Frontal cortex (tissue), 3 donors: ENCODE measurements at regions not wholly inside any gene's neighbourhood (a gene's known extent, or its start where the extent isn't known, plus 50 kb on each side); places are given as distances from the start of the nearest gene placed in this dataset.

Experiments
- DNase-seq, 2 donors: peaks; one replicate each; pipeline ENCODE4 v3.0.0; 2012; ENCODE audit warnings: low spot score in 2 of 2
- FAIRE-seq: peaks from 2 replicates; lab custom pipeline; 2012; peaks lifted over from hg19 to GRCh38; lab: Jason Lieb, UNC
- donor health status: control.
- donor health status: control.
- donor health status: control.

DNA sequence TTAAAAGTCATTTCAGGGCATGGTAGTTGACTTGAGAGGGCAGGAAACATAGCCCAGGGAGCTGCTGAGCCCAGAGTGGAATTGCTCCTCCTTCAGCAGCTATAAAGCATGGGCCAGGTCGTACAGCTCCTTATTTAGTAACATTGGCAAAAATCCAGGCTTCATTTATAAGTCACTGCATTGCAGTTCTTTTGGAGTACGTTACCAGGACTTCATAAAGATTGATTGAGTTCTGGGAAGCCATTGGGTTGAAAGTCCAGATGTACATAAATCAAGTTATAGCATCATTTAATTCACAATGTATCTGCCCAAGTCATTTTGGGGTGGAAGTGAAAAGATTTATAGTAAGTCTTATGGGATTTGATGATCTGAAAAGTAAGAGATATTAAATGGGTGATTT lies 53.0 kb upstream of the ANKEF1 start:
- no peak for FAIRE-seq
- DNase-seq: no peak

DNA sequence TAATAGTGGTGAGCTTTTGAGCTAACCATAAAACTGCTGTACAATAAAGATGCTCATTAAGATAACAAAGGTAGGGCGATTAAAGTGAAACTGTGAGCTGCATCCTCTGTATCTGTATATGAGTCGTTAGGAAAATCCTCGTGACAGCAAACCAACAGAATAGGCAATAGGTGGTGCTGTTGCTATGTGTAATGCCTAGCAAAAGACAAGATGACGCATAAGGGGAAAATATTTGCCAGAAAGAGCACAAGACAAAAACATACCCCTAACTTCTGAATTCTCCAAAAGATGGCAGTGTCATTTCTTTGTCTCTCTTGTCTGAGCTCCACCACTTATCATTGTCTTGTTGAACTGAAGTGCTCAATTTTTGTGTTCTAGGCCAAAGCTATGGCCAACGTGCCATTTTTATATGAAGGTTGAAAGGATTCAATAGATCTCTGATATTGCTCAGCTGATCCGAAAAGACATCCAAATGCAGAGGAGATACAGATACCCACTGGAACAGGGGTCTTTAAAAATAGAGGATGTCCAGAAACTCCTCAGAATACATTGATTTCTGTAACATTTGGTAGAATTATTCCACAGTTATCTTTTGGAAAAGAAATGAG lies 56.3 kb upstream of the ANKEF1 start:
- FAIRE-seq: peak; percentile 90

DNA sequence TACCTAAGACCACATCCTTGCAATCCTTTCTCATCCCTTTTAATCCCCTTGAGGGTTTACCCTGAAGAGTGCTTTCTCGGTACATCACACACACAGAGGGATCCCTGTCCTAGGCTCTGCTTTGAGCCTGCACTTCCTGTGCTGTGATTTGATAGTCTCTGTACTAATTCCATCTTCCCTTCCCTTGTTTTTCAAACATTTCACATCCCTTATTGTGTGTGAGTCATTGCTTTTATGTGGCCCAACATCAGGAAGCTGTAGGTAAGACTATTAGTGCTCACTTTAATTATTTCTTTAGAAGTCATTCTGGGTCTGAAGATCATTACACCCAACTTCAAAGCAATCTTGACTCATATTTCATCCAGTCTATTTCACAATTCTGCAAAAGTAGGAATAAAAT lies 57.2 kb upstream of the ANKEF1 start:
- FAIRE-seq: no peak
- DNase-seq: no peak

More for the DNA sequence above, 56.3 kb upstream of the ANKEF1 start:
- DNase-seq: peak; percentile 42 to 67

DNA sequence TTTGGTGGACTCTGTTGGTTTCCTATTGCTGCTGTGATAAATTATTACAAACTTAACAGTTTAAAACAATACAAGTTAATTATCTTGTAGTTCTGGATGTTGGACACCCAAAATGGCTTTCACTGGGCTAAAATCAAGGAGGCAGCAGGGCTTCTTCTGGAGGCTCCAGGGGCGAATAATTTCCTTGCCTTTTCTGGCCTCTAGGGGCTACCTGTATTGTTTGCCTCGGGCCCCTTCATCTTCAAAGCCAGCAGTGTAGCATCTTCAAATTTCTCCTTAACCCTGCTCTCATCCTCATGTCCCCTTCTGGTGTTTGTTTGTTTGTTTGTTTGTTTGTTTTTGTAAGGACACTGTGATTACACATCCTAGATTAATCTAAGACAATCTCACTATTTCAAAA lies 60.5 kb upstream of the ANKEF1 start:
- FAIRE-seq (no peak), DNase-seq (no peak)

DNA sequence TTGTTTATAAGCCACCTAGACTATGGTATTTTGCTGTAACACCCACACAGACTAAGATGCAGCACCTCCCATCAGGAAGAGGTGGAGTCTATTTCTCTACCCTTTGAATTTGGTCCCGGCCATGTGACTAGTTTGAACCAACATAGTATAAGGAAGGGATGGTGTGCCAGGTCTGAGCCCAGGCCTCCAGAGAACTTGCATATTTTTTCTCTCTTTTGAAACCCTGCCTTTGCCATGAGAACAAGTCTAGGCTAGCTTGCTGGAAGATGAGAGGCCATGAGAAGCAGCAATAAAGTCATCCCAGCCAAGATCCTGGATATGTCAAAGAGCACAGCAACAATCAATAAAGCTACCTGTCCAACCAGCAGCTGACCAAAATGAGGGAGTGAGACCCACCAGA lies 63.0 kb upstream of the ANKEF1 start:
- FAIRE-seq (no peak), DNase-seq (no peak)

DNA sequence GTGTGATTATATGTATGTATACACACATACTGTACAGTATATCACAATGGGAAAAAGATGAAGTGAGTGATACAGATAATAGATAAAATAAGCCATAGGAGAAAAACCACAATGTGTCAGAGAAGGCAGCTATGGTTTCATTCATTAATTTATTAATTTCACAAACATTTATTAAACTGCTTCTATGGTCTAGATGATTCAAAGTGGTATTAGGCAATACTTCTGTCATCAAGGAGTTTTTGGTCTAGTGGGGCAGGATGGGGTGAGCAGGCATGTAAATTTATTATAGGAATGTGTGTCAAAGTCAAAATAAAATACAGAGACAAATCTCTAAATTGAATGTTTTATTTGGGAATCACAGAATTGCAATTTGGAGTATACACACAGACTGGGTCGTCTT lies 65.2 kb upstream of the ANKEF1 start:
- FAIRE-seq (no peak), DNase-seq (no peak)

DNA sequence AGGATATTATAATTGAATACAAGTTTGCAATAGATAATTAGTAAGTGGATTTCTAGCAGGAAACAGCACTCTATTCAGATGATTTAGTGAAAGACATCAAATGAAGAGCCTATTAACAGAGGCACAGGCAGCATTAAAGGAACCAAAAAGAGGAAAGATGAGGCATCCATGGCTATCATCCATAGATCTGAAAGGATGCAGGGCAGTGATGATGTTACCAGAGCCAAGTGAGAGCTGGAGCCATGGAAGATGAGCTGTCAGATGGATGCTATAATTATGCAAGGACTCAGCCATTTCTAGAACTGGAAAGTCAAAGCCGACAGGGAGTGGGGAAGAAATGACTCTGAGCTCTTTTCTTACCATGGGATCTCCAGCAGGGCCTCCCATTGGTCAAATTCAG lies 66.8 kb upstream of the ANKEF1 start:
- no peak for DNase-seq
- no peak for FAIRE-seq

DNA sequence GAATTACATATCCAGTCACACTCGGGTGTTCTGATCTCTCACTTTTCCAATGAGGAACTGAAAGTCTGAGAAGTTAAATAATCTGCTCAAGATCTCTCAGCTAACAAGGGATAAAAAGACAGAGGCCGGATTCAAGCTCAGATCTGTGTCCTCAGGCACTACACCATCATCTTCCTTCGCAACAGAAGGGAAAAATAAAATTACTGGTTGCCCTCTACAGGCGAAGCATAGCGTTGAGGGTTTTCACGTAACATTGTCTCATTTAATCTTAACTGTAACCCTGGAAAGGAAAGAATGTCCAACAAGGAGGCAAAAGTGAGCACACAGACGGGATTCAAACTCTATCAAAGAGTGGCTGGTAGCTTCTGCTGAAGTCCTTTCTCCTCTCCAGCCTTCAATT lies 67.8 kb upstream of the ANKEF1 start:
- FAIRE-seq (no peak), DNase-seq (peak in 1 of 2 donors; percentile 12)

DNA sequence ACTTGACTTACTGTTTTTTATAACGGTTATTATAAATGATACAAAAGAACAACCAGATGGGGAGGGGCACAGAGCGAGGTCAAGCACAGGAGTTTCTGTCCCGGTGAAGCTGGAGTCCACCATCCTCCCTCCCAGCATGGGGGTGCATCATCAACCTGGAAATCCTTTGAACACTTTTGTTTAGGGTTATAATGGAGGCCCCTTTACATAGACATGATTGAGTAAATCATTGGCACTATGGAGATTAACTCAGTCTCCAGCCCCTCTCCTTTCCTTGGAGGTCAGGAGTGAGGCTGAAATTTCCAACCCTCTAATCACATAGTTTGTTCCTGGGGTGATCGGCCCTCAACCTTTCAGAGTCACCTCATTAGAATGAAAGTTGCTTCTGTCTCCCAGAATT lies 71.8 kb upstream of the ANKEF1 start:
- FAIRE-seq (no peak), DNase-seq (no peak)

DNA sequence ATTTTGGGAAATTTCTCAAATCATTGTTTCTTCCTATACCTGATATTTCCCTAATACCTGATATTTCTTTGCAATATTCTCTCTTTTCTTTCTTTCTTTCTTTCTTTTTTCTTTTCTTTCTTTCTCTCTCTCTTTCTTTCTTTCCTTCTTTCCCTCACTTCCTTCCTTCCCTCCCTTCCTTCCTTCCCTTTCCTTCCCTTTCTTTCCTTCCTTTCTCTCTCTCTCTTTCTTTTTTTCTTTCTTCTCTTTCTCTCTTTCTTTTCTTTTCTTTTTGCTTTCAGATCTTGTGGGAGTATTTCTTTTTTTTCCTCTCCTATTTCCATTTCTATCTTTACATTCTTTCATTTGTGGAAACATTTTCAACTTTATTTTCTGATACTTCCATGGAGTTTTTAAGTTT lies 76.1 kb upstream of the ANKEF1 start:
- no peak for FAIRE-seq

DNA sequence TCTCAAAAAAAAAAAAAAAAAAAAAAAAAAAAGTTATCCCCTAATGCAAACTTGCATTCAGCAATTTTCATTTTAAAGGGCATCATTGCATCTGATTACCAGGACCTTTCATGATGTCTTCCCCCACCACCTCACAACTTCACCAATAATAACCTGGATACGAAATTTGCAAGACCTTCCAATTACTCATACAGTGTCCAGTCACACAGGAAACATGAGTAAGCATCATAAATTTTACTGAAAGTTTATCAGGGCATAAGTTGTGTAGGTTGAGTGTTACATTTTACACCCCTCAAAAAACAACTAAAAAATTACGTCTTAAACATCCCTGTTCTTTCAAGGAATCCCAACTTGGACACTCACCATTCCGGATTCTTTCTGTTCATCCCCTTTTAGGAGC lies 79.1 kb upstream of the ANKEF1 start:
- DNase-seq: no peak
- no peak for FAIRE-seq

More for the DNA sequence above, 76.1 kb upstream of the ANKEF1 start:
- no peak for DNase-seq

DNA sequence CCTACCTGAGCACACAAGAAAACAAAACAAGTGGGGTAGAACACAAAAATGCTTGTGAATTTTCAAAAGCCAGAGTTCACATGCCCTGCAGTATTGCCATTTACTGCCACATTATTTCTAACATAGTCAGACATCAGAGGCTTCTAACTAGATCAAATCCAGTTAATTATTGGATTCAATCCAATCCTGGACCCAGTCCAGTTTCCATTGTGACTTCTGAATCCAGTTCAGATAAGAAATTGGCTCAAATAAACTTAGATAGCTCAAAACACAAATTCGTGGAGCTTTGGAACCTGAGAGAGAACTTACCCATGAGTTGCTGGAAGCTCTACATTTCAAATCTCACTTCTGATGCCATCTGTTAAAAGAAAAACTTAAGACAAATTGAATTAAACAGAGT lies 85.2 kb upstream of the ANKEF1 start:
- DNase-seq (no peak), FAIRE-seq (no peak)

DNA sequence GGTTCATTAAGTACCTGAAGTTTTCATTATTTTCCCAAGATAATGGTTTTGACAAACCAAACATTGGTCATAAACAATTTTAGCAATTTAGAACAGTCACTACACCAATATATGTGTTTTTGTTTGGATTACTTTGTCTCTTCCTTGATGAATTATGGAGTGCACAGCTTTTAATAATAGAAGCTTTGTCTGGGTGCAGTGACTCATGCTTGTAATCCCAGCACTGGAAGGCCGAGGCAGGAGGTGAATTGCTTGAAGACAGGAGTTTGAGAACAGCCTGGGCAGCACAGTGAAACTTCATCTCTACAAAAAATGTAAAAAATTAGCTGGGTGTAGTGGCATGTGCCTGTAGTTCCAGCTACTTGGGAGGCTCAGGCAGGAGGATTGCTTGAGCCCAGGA lies 89.4 kb upstream of the ANKEF1 start:
- FAIRE-seq (no peak), DNase-seq (no peak)

DNA sequence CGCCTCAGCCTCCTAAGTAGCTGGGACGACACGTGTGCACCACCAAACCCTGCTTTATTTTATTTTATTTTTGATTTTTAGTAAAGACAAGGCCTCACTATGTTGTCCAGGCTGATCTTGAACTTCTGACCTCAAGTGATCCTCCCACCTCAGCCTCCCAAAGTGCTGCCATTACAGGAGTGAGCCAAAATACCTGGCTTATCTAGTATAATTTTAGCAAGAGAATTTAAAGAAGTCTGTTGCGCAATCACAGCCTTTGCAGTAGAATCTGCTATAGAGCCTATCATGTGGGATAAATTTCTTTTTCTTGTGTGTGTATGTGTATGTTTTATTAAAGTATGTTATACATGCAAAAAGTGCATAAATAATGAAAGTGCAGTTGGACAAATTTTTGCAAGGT lies 92.1 kb upstream of the ANKEF1 start:
- no peak for DNase-seq
- FAIRE-seq: no peak

DNA sequence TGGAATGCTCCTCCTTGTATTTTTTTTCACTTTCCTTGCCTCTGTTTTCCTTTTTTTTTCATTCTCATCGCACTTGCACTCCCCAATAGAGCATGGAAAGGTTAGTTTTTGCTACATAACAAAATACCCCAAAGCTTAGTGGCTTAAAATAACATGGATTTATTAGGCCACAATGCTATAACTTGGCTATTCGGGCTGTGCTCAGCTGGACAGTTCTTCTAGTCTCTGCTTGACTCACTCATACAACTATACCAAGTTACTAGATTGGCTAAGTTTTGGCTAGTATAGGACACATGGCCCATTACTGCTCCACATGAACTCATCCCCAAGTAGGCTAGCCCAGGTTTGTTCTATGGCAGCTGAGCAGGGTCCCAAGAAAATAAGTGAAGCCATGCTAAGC lies 94.5 kb upstream of the ANKEF1 start:
- DNase-seq: no peak
- FAIRE-seq: no peak

DNA sequence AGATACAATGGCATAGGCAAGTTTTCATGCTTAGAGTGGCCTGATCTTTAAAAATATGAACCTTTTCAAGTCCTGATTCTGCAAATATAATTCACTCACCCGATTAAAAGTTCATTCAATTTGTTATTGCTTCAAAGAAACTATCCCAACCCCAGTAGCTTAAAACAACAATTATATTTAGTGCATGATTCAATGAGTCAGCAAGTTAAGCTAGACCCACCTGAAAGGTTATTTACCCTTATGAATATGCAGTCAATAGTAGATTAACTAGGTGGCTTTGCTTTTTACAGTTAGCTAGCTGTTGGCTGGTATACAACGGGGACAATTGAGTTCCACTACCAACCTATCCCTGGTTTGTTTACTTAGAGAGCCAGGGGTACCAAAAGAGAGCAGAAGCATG lies 95.6 kb upstream of the ANKEF1 start:
- FAIRE-seq: no peak
- DNase-seq: no peak

DNA sequence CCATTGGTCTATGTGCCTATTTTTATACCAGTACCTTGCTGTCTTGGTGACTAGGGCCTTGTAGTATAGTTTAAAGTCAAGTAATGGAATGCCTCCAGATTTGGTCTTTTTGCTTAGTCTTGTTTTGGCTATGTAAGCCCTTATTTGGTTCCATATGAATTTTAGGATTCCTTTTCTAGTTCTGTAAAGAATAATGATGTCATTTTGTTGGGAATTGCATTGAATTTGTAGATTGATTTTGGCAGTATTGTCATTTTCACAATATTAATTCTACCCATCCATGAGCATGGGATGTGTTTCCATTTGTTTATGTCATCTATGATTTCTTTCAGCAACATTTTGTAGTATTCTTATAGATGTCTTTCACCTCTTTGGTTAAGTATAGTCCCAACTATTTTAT lies 96.4 kb upstream of the PAK5 start:
- FAIRE-seq (no peak), DNase-seq (no peak)

DNA sequence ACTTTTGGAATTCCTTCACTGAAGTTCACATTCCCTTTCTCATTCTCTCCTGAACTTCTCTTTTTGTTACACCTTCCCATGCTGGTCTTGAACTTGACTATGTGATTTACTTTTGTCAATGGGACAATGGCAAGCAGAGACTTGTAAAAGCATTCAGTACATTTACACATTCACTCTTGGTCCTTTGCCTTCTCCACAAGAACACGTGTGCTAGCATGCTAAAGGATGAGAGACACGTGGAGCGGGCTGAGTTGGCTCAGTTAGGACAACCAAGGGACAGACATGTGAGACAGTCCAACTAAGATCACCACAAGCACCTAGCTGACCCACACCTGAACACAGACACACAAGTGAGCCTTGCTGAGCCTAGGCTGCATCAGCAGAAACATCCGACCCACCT lies 91.3 kb upstream of the PAK5 start:
- no peak for FAIRE-seq
- no peak for DNase-seq

DNA sequence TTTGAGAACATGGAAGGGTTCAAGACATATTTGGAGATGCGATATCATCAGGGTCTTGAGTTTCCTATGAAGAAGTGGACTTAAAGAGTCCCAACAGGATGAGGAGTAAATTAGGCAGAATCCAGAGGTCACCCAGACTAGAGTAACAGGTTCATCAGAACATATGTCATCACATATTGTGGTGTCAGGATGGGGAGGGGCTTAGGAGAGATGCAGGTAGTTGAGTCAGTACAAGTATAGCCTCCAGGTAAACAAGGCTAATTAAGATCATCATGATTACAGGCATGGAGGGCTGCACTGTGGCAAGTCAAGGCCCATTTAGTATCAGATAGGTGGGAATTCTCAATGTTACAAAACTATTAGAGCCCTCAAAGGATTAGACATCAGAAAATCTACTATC lies 90.1 kb upstream of the PAK5 start:
- no peak for FAIRE-seq

DNA sequence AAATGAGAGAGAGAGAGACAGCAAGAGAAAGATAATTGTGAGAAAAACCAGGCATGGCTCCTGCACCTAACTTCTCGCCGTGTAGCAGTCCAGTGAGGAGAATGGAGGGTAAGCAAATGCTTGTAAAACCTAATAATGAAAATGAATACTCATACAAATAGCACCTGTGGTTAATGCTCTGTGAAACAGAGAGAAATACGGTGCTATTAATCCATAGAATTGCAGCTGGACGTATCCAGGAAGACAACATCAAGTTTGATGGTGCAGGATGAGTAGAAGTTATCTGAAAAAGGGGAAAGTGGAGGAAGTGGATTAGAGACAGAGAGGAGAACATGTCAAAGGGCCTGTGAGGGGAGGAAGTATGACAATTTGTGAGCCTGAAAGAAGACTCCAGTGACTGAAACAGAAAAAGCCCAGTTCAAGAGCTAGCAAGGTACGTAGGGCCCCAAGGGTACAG lies 89.4 kb upstream of the PAK5 start:
- FAIRE-seq (no peak), DNase-seq (no peak)

More for the DNA sequence above, 90.1 kb upstream of the PAK5 start:
- DNase-seq: no peak

DNA sequence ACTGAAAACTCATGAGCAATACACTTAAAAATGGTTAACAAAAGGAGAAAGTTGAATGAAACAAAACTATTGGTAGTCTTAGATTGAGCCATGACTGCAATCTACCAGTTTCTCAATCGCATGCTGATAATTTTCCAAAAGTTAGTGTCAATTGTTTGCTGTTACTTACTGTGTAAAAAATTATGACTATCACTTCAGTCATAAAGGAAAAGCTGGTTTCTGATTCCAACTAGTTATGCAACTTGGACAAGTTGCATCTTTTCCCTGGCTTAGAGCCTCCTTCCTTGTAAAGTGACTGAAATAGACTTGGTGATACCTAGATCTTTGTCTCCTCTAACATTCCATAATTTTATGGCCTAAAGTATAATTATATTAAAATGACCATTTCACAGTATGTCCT lies 88.3 kb upstream of the PAK5 start:
- no peak for DNase-seq
- no peak for FAIRE-seq

DNA sequence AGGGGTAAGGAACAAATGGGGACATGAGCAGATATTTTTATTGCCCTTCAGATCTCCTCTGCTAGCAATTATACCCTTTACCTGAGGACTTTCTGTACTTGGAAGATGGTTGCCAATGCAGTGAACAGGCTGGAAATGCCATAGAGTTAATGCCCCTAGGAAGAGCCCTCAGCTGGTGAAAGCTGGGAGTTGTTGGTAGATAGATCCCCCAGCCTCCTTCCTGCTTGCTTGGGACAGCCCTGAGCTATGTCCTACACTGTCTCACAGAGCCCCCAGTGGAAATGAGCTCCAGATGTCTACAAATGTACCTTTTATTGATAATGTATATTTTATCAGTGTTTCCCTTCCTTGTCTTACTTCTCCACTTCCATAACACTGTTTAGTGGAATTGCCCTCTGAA lies 87.6 kb upstream of the PAK5 start:
- DNase-seq: no peak

DNA sequence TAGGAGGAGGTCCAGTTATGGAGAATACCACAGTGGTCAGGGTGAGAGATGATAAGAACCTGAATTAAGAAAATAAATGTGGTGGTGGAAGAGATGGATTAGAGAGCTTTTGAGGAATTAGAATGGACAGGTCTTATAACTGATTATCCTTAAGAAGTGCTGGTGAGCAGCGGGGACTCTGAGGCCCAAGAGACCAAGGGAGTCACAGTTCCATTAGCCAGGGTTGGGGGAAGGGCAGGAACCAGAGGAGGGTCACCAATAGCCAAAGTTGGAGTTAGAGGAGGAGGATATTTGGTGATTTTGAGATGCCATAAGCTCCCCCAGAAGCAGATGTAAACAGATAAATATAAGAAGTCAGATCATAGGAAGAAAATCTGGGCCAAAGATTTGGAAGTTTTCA lies 87.1 kb upstream of the PAK5 start:
- no peak for DNase-seq
- no peak for FAIRE-seq

More for the DNA sequence above, 87.6 kb upstream of the PAK5 start:
- no peak for FAIRE-seq
